CD4-positive, alpha-beta T cell treated with Interleukin-17A for 4 hours (primary cell): ENCODE measurements at regions not wholly inside any gene's neighbourhood (a gene's known extent, or its start where the extent isn't known, plus 50 kb on each side); places are given as distances from the start of the nearest gene placed in this dataset.
"Not testable (repeated sequence)": the region's sequence is repeated elsewhere in the genome, so short reads cannot be mapped to it uniquely, and the experiment has no call there.

Source experiments
- DNase-seq: peaks from one replicate; pipeline ENCODE4 v3.0.0-alpha.2; 2020; ENCODE audit warnings: mixed read lengths

DNA sequence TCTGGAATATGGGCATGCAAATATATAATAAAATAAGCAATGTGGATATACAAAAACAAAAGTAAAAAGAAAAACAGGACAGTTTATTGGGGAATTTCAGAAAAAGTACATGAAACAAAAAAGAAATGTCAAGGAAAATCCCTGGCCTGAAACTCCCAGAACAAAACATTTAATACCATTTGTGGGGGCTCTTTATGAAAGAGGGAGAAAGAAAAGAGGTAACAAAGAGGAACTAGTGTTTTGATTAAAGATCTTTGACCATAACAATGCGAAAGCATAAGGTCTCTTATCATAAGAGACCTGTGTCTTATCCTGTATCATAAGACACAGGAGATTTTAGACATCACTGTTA is 88.6 kb upstream of the ARID1B start:
- DNase-seq, result no peak

DNA sequence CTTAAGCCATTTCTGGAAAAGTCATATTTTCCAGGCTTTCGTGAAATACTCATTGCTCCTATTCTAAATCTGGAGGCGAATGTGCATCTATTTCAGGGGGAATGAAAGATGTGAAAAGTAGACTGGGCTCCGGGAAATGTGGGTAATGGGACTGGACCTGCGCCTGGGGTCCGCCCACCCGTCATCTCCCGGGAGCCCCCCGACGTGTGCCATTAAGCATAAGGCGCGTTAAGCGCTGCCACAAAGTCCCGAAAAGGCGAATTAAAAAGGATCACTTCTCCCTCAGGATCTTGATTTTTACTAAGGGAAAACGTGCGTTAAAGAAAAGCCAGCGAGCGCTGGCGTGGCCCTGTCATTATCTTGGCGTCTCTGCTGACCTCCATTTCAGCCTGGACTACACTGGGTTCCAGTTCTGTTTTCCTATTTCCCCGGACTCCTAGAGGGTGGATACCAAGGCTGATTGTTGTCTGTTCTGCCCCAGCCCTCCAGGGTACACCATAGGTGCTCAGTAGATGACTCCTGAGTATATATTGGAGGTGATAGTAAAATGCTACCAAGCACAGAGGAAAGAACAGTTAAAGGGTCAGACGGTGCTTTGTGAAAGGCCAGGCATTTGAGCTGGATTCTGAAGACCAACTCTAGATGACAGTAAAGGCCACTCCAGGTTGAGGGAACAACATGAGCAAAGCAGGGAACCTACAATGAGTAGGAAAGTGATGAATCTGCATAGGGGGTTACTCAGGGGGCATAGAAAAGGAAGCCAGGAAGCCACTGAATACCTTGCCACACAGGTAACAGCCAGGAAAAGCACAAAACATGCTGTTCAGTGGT is 89.2 kb upstream of the ARID1B start:
- DNase-seq, result peak; percentile 7

DNA sequence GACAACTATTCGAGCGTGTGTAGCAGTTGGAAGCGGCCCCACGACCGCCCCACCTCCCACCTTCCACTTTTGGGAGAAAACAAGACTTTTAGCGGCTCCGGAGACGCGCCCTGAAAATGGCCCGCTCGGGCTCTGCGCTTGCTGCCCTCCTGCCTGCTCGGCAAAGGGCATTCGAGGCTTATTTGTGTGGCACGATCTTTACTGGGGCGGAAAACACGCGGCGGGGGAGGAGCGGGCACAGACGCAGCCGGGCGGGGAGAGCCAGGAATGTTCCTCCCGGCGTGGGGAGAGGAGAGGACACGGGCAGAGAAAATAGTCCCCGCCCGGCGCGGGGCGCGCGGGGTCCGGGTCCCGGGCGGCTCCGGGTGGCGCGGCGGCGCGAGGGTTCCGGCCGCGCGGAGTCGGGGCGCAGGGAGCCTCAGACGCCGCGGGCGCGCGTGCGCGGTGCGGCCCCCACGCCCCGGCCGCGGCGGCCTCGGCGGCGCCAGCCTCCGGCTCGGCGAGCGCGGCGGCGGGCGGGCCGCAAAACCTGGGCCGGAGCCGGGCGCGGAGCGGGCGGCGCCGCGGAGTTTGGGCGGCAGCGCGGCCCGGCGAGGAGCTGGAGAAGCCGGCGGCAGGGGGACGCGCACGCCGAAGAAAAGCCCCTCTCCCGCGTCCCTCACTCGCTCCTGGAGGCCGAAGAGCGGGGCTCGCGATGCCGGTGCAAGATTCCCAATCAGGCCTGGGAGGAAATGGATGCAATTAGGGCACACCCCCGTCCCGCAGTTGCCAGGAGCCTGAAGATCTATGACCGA is 90.0 kb upstream of the ARID1B start:
- DNase-seq, result peak; percentile 83

DNA sequence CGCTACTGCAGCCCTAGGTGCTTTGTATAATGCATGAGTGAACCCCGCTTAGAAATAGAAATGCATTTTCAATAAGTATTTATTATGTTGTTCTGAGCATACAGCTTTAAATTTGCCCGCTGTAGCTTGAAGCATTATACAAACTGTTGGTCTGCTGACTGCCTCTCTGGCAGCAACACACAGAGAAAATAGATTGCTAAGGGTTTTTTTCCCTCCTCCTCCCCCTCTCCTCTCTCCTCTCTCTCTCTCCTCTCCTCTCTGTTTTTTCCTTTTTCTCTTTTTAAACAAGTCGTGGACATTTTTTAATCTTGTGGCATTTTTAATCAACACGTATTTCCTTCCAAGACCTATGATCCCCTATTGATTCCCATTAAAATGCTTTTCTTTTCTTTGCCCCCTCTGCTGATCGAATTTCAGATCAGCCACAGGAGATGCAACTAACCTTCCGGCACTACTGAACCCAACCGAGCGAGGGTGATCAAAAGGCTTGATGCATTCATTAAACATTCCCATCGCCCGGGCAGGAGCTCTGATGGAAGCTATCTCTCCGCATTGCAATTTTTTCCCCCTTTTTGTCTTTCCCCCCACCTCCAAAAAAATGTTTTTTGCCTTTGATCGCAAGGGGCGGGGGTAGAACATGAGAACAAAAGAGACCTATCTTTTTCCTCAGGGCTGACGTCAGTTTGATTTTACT is 90.7 kb upstream of the ARID1B start:
- peak; percentile 57 for DNase-seq

DNA sequence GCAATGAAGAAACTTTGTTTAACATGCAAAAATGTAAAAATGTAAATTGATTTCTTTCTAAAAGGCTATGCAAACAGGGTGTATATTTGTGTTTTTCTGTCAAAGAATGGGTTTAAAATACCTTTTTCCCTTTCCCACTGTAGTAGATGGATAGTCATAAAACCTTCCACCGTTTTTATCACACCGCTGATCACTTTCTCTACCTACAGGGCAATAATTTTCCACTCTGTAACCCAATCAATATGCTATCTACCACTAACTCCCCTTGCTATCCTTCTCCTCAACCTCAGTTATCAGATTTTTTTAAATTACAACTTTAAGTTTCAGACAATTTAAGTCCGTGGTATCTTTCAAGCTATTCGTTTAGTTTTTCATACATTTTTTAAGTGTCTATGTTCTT is 91.4 kb upstream of the ARID1B start:
- DNase-seq, result no peak

DNA sequence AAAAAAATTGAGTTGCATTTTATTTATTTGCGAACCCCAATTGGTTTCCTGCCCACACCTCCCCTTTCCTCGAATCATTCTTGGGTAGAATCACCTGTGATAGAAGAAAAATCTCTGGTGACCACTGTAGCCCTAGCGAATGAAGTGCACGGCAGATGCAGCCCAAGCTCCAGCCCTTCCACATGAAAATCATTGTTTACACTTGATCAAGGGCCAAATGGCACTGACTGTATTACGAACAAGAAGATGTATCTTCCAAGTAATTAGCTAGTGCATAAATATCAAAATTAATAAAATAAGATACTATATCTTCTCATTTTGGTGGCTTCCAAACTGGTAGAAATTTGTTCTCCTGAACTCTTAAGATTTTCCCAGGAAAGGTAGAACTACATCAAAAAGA is 93.4 kb upstream of the ARID1B start:
- DNase-seq, result no peak

DNA sequence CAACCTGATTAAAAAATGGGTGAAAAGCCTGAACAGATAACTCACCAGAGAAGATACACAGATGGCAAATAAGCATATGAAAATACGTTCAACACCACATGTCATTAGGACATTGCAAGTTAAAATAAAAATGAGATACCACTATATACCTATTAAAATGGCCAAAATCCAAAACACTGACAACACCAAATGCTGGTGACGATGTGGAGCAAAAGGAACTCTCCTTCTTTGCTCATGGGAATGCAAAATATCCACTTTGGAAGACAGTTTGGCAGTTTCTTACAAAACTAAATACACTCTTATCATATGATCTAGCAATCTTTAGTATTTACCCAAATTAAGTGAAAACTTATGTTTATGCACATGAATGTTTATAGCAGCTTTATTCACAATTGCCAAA is 100.5 kb upstream of the ARID1B start:
- DNase-seq, result no peak

DNA sequence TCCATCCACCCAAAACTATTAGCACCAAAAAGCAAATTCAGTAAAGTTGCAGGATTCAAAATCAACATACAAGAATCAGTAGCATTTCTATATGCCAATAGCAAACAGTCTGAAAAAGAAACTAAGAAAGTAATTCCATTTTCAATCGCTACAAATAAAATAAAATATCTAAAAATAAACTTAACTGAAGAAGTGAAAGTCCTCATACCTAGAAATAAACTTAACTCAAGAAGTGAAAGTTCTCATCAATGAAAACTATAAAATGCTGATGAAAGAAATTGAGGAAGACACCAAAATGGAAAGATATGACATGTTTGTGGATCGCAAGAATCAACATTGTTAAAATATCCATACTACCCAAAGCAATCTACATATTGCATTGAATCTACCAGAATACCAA is 103.0 kb upstream of the ARID1B start:
- DNase-seq, result no peak

DNA sequence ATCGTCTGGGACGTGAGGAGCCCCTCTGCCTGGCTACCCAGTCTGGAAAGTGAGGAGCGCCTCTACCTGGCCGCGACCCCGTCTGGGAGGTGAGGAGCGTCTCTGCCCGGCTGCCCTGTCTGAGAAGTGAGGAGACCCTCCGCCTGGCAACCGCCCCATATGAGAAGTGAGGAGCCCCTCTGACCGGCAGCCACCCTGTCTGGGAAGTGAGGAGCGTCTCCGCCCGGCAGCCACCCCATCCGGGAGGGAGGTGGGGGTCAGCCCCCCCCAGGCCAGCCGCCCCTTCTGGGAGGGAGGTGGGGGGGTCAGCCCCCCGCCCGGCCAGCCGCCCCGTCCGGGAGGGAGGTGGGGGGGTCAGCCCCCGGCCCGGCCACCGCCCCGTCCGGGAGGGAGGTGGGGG is 107.1 kb upstream of the ARID1B start:
- not testable (repeated sequence) for DNase-seq

DNA sequence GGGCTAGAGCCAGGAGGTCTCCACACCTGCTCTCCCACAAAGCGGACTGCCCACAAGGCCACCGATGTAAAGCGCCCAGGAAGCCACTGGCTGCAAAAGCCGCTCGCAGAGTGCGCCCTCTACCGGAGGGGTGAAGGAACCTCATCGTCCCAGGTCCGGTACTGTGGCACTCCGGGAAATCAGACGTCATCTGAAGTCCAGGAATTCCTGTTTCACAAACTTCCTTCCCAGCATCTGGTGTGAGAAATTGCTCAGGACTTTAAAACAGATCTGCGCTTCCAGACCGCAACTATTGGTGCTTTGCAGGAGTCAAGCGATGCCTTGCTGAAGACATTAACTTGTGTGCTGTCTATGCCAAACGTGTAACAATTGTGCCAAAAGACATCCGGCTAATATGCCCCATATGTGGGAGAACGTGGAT is 115.1 kb upstream of the ARID1B start:
- peak; percentile 17 for DNase-seq

DNA sequence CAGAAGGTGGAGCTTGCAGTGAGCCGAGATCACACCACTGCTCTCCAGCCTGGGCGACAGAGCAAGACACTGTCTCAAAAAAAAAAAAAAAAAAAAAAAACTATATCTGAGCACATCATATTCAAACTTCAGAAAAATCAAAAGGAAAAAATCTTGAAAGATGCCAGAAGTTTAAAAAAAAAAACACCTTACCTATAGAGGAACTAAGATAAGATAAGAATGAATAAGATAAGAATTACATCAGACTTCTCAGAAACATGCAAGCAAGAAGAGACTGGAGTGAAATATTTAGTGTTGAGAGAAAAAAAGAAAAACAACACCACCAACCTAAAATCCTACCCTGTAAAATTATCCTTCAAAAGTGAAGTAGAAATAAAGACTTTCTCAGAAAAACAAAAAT is 116.8 kb upstream of the ARID1B start:
- DNase-seq, result no peak

DNA sequence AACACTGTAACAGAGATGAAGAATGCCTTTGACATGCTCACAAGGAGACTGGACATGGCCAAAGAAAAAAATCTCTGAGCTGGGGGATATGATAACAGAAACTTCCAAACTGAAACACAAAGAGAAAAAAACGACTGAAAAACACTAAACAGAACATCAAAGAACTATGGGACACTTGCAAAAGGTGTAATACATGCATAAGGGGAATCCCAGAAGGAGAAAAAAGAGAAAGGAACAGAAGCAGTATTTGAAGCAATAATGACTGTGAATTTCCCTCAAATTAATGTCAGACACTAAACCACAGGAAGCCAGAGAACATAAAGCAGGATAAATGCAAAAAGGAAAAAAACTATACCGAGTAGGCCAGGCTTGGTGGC is 117.4 kb upstream of the ARID1B start:
- no peak for DNase-seq

DNA sequence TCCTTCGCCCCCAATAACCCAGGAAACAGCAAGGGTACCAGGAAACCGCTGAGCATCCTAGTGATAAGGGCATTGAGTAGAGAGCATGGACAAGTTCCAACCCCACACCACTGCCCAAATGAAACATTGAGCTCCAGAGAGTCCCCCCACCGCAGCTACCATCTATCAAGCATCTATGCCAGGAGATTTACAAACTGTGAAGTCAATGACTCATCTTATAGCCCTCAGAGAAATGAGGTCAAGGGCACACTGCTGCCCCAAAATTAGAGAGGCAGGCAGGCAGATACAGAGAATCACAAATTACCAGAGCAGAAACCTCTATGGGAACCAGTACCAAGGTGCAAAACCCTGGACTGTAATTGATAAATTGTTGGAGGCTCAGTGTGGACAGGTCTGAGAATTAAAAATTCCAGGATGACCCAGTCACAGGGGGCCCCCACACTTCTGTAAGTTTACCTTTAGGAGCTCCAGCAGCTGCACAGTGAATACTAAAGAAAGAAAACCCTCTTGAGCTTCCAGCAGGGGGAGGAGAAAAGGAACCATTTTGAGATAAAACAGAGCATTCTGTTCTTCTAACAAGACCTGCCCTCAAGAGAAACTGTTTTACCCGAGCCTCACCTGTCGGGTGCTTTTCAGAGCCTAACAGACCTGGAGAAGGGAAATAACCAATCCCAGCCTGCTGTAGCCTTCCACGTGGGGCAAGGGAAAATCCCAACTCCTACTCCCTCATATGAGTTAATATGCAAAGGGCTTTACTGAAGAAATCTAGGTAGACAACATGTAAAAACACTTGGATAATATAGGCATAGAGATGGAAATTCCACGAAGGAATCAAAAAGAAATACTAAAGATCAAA is 118.0 kb upstream of the ARID1B start:
- no peak for DNase-seq

DNA sequence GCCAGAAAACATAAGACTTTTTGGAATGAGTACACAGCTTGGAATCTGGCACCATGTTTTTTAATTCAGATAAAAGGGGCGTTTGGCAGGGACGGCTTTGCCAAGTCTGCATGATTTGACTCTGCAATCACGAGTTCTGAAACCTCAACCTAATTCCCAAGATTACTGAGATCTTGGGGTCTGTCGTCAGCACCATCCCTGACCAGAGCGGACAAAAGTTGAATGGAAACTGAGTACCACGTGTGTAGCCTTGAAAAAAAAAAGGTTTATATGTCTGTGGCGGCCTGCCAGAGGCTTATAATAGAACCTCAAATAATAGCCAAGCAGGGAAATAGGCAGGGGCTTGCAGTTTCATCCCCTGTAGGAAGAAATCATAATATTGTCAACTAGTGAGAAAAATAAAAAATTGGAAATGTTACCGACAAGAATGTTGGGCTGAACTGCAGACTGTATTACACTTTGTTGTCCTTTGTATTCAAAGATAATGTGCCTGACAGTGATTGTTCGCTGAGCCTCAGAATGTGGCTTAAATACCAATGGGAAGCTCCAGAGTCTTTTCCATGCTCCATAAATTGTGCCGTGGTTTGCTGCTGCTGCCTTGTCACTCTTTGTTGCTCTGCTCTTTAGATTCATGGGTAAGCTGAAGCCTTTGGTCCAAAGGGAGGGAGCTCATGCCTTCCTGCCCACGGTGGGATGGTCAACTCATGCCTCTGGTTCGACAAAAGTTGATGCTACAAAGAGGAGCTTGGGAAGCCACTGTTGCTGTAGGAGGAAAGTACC is 118.8 kb upstream of the ARID1B start:
- no peak for DNase-seq

DNA sequence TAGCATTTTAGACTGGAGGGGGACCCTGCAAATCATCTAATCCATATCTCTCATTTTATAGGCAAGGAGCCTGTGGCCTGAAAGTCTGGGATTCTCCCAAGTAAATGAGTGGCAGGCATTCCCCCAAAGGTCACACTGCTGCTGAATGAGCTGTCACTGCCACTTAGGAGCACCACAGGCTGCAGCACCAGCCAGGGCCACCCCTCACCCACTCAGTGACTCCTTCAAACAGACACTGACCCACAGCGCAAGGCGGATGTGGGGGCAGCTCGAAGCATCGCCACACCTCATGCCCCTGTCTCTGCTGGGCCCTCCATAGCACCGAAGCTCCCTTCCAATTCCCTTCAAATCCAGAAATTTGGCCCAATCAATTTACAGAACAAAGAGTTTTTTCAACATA is 119.9 kb upstream of the ARID1B start:
- DNase-seq, result no peak

DNA sequence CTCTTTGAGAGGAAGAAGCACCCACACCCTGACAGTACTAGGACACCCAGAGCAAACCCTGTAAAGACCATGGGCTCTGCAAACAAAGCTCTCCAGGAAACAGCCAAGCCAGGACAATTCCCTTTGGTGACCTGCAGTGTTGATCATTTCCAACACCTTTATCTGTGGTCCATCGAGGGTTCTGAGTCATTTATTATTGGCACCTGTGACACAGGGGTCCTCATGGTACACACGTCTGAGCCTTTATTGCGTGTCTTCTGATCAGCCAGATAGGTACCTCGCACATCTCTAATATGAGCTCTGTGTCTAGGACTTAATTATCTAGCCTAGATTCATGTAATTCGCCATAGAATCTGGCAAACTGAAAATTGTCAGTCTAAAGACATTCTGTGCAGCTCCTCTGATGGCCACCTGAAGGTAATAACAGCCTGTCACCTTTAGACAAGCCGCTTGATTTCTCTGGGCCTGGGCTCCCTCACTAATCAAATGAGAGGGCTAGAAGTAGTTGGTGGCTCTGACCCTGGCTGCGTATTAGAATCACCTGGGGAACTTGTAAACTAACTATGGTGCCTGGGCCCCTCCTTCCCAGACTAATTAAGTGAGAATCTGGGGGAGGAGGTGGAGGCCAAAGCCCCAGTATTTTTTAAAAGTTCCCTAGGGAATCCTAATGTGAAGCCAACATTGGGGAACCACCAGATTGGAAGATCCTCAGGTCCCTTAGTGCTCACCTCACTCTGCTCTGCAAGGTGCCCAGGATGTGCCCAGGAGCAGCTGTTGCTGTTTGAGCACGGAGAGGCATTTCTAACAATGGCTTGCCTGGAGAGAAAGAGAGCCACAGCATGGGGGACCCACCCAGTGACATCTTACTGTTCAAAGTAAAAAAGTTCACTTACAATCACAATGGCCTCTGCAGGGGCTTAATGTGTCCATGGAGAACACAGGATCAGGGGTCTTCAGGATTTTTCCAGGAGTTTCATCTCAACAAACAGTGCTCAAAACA is 122.0 kb upstream of the ARID1B start:
- DNase-seq, result no peak

DNA sequence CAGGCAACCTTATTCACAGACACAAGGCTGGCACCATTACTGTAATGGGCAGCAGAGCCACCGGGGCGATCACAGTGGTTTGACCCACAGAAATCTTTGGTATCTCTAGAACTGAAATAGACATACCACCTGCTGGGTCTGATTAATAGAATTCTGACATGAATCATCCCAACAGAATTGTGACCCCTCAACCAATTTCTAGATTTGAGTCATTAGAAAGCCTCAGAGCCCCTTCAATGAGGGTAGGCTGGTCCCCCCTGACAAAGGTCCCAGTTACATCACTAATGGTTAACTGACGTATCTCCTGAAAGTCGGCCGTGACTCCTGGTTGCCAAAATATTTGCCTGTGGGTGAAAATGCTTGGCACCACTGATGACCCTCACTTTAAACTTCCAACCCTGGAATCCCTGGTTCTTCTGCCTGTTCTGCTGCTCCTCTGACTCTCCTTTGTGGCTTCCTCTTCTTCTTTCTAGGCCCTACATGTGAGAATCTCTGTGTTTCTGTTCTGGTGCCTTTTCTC is 124.9 kb upstream of the ARID1B start:
- no peak for DNase-seq

DNA sequence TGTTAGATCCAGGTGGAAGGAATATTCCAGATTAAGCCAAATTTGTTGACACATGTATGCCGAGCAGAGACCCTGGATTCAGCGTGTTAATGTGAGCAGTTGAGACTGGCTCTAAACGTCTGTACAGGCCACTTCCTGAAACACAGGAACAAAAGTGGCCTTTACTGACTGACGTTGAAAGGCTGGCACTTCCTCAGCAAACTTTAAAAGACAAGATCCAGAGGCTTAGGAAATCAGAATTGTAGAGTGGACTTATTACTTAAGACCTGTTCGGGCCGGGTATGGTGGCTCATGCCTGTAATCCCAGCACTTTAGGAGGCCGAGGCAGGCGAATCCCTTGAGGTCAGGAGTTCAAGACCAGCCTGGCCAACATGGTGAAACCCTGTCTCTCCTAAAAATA is 125.7 kb upstream of the ARID1B start:
- no peak for DNase-seq

DNA sequence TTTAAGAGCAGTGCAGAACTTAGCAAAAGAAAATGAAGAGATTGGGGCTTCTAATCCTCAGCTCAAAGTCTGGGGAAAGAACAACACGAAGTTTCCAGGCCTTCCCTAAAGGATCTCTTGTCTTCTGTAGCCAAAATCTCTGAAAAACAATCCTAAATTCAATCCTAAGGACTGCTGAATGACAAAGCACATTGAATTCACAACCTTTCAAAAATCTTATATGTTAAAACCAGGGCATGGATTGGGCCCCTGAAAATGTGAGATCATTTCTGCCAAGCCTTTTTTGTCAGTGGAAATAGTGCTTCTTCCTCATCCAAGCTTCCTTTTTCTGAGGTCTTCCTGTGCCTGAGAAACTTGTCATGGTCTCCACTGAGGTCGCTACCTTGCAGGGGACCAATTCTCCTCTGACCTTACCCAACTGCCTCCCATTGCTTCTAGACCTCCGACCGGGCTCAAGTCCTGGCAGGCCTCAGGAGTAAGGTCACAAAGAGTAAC is 126.2 kb upstream of the ARID1B start:
- no peak for DNase-seq

DNA sequence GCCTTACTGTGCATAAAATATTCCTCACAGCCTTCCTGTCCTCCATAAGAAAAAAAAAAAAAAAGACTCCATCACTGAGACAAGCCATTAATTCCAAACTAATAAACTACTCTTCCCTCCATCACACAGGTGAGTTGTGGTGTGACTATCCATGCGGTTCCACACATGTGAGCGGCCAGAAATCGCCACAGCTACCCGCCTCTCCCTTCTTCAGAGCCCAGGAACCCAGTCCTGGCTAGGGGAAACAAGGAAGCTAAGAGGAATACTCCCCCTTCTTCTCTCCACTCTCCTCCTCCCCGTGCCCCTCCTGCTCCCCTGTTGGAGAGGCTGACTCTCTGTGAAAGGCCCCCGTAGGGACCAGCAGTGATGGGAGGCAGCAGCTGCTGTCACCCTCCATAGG is 128.6 kb upstream of the ARID1B start:
- DNase-seq, result no peak
